GM18505 (cell line): ENCODE measurements at regions not wholly inside any gene's neighbourhood (a gene's known extent, or its start where the extent isn't known, plus 50 kb on each side); places are given as distances from the start of the nearest gene placed in this dataset.

ENCODE experiments used
- ATAC-seq: cut with Tn5 transposase; IDR thresholded peaks from one replicate; pipeline ENCODE4 v1.9.1; 2021; ENCODE audit not compliant: unreplicated experiment
- POLR2A ChIP-seq: IDR thresholded peaks from 4 replicates; pipeline ENCODE4 v1.6.1; 2011; ENCODE audit warnings: borderline replicate concordance; ENCODE audit not compliant: insufficient read depth, insufficient read length; ENCODE audit errors: extremely low read depth

GRCh38 chr14:98456231-98456630, 815.8 kb downstream of the BCL11B start:
- no peak for ATAC-seq
- TF ChIP-seq POLR2A = no peak

DNA sequence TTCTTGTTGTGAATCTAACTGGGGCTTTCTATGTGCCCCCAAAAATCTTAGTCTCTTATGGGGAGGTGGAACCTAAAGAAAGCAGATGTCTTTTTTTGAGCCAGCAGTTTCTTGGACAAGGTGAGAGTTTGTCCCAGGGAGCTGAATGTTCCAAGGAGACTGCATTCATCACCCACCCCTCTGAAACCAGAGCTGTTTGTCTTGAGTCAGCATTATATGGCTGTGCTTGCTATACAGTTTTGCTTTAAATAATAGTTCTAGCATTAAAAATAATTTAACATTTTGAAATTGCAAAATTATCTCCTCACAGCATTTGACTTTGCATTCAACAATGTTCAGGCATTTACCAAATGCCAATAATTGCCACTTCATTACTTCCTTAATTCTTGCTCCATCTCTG, 813.3 kb downstream of the BCL11B start:
- no peak for ATAC-seq
- TF ChIP-seq POLR2A = no peak

GRCh38 chr14:98462908-98463307, 809.1 kb downstream of the BCL11B start:
- ATAC-seq = no peak
- no peak for TF ChIP-seq POLR2A

GRCh38 chr14:98466807-98467206, 805.2 kb downstream of the BCL11B start:
- no peak for TF ChIP-seq POLR2A
- ATAC-seq = no peak

DNA sequence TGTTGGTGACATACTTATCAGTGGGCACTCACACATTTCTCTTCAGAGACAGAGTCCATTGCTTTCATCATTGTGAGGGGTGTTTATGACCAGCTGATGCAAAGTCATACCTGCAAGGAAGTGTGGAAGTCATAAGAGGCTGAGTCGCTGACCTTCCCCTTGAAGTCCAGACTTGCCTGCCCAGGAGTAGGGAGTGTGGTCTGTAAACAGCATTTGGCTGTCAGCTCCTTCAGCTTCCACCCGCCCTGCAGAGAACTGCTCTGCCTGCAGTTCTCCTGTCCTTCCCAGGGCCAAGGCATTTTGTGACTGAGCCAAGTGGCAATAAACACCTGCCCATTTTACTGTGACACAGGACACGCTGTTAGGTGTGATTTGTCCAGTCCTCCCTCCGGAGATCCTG, 801.3 kb downstream of the BCL11B start:
- no peak for ATAC-seq
- TF ChIP-seq POLR2A = no peak

DNA sequence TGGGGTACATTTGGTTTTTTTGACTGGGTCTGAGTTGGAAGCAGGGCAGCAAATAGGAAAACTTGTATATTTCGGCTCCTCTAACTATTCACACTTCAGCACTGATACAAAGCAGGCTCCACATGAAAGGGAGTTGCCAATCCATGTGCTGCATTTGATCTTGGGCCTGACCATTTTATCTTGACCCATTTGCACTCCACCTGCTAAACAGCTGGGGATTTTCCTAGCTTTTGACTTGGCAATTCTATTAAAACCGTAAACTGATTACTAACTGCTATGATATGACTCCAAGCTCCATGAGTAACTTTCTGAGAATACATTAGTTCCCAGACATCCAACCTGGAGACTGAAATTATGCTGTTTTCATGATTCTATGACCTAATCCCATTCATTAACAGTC, 797.1 kb downstream of the BCL11B start:
- ATAC-seq = no peak
- TF ChIP-seq POLR2A = no peak

DNA sequence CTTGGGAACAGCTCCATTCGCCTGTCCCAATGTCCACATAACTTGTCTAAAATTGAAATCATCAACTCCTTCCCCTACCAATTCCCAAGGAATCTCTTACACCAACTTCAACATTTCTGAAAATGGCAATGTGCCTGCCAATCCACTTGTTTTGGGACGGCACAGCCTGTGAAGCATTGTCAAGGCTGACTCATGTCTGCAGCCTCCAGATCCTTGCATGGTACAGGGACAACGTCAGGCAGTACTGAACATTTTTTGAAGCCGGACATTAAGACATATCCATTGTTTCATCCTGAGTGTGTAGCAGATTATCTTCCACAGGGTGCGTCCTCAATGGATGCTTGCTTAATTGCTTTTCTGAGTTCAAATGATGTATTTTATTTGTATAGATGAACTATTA, 794.1 kb downstream of the BCL11B start:
- ATAC-seq = no peak
- no peak for TF ChIP-seq POLR2A

GRCh38 chr14:98489115-98489514, 782.9 kb downstream of the BCL11B start:
- ATAC-seq = no peak

GRCh38 chr14:98494582-98494981, 777.4 kb downstream of the BCL11B start:
- no peak for ATAC-seq

More at GRCh38 chr14:98489115-98489514, 782.9 kb downstream of the BCL11B start:
- TF ChIP-seq POLR2A = no peak

DNA sequence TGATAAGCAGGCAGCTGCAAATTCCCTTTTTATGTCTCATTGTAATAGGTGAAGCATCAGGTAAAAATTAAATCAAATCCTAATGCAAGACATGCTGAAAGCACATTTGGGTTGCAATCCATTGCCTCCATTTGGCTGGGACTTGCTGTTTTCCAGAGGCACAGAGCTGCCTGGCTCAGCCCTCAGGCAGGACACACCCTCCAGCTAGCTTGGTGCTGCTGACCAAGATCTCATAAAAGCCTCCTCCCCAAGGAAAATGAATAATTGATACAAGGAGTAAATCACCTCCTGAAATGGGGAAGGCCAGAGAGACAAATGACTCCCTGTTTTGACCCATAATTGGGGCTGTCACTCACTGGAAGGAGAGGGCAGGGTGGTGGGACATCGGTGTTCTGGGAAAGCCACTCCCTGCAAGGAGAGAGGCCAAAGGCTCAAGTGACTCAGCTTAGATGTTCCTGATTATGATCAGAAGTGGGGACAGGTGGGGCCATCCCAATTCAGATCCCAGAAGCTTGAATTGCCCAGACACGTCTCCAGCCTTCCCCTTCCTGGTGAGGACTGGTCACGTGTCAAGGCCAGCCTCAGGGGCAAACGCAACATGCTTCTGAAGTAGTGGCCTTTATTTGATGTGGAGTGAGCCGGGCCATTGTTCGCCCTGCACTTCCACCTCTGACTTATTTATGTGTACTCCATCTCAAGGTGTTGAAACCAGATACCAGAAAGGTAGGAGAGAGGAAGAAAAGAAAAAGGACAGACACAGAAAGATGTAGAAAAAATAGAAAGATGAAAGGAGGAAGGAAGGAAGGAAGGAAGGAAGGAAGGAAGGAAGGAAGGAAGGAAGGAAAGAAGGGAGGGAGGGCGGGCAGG, 773.7 kb downstream of the BCL11B start:
- no peak for ATAC-seq
- TF ChIP-seq POLR2A = no peak

More at GRCh38 chr14:98494582-98494981, 777.4 kb downstream of the BCL11B start:
- TF ChIP-seq POLR2A = no peak

DNA sequence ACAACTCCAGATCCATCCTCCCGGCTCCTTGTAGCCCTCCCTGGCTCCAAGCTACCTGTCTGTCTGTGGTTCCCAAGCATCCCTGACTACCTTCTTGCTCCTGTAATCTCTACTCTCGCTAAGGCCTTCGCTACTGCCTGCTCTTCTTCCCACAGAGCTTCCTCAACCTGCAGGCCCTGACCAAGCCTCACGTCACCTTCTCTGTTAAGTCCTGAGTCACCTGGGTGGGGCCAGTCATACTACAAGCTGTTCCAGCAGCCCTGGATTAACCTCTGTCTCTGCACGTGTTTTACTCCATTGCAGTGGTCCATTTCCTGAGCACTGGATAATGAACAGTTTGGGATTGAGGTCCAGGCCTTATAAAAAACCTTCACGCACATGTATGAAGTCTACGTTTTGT, 770.7 kb downstream of the BCL11B start:
- no peak for TF ChIP-seq POLR2A
- no peak for ATAC-seq

DNA sequence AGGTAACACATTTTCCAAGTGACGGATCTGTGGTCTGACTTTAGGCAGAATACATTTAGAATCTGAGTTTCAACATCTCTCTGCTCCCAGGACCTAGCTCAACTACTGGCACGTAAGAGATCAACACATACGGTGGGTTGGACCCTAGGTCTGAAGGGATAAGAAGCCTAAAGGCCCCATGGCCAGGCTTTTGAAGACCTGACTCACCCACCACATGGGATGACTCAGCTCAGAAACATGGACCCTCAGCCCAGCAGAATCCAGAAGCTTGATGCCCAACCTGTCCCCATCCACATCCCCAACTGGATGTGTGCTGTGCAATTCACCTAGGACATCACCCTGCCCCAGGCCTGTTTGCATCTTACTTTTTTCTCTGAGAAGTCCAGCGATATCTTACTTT, 770.2 kb downstream of the BCL11B start:
- TF ChIP-seq POLR2A = no peak
- ATAC-seq = no peak

DNA sequence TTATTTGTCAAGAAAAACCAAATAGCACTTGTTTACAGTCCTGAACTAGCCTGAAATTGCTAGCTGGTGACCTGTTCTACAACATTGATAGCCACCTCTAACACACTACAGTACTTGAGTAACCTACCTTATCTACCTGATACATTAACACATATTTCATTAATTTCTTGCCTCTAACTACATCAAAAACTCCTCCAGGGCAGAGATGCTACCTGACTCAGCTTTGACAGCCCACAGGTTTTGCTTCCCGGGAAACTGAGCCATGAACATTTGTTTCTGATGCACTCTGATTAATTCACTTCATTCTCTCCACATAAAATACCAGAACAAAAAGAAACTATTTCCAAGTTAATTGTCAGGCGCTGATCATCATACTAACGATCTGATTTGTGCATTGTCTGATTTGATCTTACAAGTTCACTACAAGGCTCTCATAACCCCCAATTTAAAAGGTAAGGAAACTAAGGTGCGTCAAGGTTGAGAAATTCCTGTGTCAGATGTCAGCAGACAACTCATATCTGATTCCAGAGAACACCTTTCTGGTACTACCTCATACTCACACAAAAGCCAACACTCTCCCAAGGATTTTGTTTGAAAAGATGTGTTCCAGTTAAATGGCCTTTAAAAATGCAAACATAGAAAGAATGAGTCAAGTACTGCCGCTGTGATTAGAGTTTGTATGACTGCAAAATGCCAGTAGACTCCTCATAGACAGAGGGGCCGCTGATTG, 768.7 kb downstream of the BCL11B start:
- ATAC-seq = no peak

DNA sequence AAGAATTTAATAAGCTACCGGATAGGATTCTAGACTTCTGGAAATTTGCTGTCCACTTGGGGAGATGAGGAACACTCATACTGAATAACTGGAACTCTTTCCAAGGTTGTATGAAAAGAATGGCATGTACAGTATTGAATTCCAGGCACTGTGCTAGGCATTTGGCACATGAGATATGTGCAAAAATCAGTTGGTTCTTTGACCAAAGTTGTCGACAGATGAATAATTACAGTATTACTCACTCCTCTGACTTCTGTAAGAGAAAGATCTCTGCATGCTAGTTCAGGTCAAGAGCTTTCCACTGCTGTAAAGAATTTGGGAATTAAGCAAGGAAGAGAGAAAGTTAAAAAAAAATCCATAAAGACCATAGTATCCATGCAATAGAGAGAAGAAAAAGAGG, 764.7 kb downstream of the BCL11B start:
- no peak for TF ChIP-seq POLR2A
- no peak for ATAC-seq

More for the DNA sequence above, 768.7 kb downstream of the BCL11B start:
- no peak for TF ChIP-seq POLR2A
